HG02571 (cell line): ENCODE measurements at regions not wholly inside any gene's neighbourhood (a gene's known extent, or its start where the extent isn't known, plus 50 kb on each side); places are given as distances from the start of the nearest gene placed in this dataset.

Experiments
- ATAC-seq: cut with Tn5 transposase; IDR thresholded peaks from one replicate; pipeline ENCODE4 v1.9.1; 2021; ENCODE audit warnings: mild to moderate bottlenecking, moderate library complexity; ENCODE audit not compliant: unreplicated experiment

DNA sequence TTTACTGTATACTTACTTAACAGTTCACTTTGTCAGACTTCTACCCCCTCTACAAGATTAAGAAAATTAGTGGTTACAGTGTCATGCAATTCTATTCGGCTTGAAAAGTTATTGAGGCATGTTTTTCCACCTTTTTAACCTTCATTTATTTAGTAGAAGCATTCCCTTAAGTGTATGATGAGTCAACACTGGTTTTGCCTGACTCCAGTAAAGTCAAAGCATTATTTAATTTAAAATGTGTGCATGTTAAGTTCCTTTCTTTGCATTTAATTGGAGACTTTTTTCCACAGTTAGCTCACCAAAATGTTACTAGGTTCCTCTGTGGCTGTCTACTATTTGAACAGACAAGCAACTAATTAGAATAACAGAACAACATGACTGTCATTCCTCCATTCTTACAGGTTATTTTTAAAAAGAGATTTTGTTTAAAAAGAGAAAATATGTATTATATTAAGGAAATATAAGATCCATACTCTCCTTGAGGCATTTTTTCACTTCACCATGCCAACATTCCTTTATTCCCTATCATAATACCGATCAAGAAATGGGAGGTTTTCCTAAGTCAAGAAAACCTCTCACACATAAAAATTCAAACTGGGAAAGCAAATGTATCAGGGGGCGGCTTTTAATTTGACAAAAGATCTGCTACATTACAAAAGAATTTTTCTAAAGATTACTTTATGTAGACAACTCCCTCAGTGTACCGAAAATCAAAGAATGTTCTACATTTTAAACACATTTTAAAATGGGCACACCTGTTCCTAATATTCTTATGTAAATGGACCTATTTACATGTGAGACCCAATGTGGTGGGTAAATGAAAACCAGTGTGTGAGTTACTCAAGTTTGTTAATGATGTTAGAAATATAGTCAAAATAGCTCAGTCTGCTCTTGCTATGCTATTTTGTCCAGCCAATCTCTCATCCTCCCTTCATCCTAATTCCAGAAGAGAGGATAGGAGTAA lies 361.2 kb downstream of the UTRN start:
- ATAC-seq: no peak

DNA sequence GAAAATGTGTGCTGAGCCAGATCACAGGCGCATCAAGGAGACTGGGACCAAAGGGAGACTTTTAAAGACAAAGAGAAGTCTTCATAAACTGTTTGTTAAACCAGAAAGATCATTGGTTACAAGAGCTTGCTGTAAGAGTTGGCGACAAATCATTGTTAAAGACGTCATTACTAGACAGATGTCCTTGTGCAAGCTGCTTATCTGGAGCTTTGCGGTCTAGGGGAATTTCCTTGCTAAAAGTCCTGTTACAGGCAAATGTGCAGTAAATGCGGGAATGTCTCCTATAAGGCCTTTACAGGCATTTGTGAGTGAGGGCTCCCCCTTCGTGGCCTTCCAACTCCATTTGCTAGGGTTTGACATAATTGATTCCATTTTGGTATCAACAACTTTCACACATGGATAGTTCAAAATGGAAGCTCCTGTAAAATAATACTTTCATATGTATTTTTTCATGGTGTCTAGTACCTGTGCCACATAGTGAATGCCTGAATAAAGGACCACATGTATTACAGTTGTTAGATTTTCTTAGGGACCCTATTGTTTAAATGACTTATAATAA lies 362.4 kb downstream of the UTRN start:
- ATAC-seq: no peak

GRCh38 chr6:144647971-144648651 lies 363.0 kb downstream of the UTRN start:
- no peak for ATAC-seq

GRCh38 chr6:144649085-144649484 lies 363.9 kb downstream of the UTRN start:
- ATAC-seq: no peak

- ATAC-seq: no peak
Observed at GRCh38 chr6:144651234-144651633, 366.1 kb downstream of the UTRN start.

DNA sequence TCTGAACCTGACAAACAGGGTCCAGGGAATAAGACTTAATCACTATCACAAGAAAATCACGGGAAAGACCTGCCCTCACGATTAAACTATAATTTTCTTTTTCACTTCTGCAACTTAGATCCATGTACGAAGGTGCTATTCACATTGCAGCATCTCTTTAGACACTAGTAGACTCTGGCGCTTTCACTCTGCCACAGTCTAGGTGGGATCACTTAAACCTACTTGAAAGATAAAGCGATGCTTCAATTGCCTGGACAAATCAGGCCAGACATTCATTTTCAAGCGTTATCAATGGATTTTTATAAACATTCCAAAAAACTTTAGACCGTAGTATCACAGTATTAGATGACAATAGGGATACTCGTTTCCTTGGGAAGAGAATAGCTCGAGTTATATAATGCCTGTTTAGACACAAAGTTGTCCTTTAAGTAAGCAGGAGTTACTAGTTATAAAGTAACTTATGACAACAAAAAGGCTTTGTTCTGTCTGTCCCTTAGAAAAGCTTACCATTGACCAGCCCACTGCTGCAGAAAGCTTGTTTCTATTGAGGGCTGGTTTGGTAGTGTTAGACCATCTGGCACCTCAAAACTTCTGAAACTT lies 367.3 kb downstream of the UTRN start:
- no peak for ATAC-seq

DNA sequence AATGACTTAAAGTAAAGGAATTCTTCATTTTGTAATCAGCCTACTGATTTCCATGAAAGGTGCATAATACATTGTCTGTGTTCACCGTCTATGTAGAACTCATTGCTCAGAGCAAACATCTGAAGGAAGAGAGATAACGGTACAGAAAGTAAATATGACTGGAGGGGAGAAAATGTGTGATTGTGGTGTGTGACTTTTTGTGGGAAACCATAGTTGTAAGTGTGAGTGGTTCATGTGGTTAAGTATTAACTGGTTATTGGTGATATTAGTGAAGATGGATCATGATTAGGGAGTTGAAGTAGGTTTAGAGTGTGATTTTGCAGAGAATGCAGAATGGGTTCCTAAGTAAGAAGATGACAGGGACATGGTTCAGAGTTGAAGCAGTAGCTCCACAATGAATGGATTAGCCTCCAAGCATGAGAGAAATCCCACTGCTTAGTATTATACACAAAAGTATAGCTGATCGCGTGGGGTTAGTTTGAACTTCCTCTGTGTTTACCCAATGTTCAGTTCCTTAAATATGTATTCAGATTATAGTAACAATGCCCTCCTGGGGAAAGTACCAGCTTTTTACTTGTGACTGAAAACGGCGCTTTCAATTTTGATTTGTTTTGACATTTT lies 368.9 kb downstream of the UTRN start:
- ATAC-seq: peak; percentile 96

DNA sequence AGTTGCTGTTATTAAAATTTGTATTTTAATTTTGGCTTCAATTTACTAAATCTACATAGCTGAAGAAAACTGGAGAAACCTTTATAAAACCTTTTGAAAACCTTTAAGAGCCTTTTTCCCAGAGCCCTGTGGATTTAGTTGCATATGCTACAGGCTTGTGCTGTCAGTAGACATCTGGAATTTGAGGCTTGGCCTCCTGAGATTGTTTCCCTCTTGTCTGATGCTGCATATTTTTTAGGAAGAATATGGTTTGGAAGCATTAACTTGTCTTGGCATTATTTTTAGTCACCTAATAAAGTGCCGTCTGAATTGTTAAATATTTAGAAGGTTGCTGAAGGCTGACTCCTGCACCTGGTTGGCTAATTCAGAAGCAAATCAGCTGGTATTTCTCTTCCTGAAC lies 369.4 kb downstream of the UTRN start:
- no peak for ATAC-seq

GRCh38 chr6:144655376-144655775 lies 370.2 kb downstream of the UTRN start:
- ATAC-seq: no peak

DNA sequence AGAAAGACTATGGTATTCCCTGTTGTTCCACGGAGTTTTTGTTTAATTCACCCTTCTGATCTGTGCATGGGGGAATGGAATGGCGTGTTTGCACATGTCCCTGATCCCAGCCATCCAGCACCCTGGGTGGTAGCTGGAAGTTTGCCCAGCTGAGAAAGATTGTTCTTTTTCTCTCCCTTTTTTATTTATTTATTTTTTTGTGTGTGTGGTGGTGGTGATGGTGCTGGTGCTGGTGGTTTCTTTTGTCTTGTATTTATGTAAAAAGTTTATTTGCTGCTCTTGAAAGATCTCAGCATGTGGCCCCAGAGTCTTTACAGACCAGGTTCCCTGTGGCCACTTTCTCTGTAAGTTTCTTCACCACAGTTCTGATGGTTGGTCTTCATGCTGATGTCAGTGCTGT lies 372.6 kb downstream of the UTRN start:
- ATAC-seq: no peak

GRCh38 chr6:144659202-144660182 lies 374.4 kb downstream of the UTRN start:
- ATAC-seq: no peak

DNA sequence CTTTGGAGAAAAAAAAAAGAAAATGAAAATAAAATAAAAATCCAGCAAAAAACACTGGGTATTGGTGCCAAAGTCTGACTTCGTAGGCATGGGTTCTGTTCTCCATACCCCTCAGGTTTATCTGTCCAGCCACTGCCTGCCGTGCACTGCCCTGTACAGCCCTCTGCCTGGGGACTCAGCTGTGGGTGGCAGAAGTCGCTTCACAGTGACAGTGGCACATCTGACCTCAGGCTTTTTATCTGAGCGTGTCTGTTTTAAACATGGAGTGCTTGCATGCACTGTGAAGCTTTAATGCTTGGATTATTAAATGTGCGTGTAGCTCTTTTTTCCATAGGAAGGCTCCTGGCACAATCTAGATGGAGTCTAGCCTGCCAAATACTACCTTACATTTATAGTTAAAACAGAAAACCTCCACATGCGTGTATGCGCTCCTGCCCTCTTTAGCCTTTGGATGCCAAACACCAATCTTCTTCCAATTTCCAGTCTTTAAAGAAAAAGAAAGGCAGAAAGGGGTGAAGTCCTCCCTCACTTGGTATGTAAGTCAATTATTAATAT lies 375.5 kb downstream of the UTRN start:
- no peak for ATAC-seq

DNA sequence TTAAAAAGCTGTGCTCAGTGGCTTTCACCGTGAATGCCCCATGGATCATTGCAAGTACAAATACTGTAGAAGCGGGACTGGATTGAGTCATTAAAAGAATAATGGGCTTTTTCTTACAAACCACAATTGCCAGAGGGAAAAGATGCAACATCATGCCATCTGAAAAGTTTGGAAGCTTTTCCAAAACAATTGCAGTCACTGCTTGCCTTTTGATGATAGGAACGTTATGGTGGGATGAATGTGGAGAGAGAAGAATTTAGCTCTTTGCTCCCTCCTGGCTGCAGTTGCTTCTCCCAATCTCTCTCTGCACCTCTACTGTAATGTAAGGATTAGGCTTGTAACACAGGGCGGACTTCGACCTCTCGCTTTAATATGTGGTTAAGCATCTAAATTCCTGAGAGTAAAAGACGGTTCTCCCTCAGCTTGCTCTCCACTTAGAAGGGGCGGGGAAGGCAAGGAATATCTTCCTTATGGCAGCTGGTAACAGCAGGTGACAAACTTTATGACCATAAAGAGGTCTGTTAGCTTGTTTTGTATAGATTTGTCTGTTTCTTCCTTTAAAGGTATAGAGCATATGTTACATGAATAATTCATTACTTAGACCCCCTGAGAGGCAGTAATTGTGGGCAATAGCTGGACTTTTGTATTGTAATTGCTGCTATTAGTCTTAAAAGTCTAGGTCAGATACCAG lies 376.1 kb downstream of the UTRN start:
- ATAC-seq: no peak

GRCh38 chr6:144662812-144663365 lies 377.8 kb downstream of the UTRN start:
- no peak for ATAC-seq

GRCh38 chr6:144664281-144664680 lies 379.1 kb downstream of the UTRN start:
- no peak for ATAC-seq

DNA sequence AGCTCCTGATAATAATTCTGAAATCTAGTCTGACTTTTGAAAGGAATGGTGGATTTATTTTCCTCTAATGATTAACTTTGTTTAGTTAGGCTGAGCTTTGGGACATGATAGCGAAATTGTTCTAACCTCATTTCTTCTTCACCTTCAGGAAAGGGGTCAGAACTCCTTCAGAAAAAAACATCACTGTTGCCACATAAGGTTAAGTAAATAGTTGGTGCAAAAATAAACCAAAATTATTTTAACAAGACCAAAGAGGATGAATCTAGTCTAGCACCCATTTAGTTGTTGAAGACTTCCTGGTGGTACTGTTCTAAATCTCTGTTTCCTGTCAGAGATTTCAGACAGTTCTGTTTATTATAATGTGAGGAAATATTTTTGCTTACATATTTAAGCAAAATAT lies 379.8 kb downstream of the UTRN start:
- no peak for ATAC-seq

GRCh38 chr6:144665932-144666450 lies 380.9 kb downstream of the UTRN start:
- no peak for ATAC-seq

- no peak for ATAC-seq
Observed at GRCh38 chr6:144666781-144667180, 381.6 kb downstream of the UTRN start.
